ENCODE measurements at regions not wholly inside any gene's neighbourhood (a gene's known extent, or its start where the extent isn't known, plus 50 kb on each side); places are given as distances from the start of the nearest gene placed in this dataset.

DNA sequence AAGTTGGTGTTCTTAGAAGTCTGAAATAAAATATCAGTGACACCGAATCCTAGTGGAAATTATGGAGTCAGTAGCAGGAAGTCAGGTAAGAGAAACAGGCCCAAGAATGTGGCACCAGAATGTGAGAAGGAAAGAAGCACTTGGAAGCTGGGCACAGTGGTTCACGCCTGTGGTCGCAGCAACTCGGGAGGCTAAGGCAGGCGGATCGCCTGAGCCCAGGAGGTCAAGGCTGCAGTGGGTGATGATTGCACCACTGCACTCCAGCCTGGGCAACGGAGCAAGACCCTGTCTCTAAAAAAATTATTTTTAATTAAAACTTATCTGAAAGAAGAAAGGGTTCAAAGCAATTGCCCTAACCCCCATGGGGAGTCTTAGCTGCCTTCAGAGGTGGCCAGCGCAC is 268.3 kb upstream of the SALL3 start:
- no peak for ATAC-seq
- TF ChIP-seq ZFP3 (CRISPR knock-in tag; IDR thresholded peaks at IDR 0.05) (no peak), CSDC2 (CRISPR knock-in tag; IDR thresholded peaks at IDR 0.05) (no peak), ZNF8 (CRISPR knock-in tag; IDR thresholded peaks at IDR 0.05) (no peak)

DNA sequence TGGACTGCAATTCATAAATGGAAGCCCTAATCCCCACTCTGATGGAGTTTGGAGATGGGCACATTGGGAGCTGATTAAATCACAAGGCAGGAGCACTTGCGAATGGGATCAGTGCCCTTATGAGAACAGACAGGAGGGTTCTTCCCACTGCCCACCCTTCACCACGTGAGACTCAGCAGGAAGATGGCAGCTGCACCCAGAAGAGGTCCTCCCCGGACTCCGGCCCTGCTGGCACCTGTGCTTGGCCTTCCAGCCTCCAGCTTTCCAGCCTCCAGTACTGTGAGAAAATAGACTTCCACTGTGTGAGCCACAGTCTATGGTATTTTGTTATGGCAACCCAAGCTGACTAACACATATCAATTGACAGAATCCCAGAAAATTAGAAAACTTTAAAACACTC is 267.6 kb upstream of the SALL3 start:
- ATAC-seq = no peak
- TF ChIP-seq SNAI2 (CRISPR knock-in tag; IDR thresholded peaks at IDR 0.05) (no peak), ZC3H10 (CRISPR knock-in tag; IDR thresholded peaks at IDR 0.05) (no peak), ESRRG (CRISPR knock-in tag; IDR thresholded peaks at IDR 0.05) (no peak), RARB (CRISPR knock-in tag; IDR thresholded peaks at IDR 0.05) (no peak), ZNF565 (CRISPR knock-in tag; conservative IDR thresholded peaks at IDR 0.05; ENCODE audit: low read depth) (no peak), ZNF70 (CRISPR knock-in tag; IDR thresholded peaks at IDR 0.05) (no peak), TCF4 (CRISPR knock-in tag; IDR thresholded peaks at IDR 0.05; ENCODE audit: borderline replicate concordance) (no peak), CSDC2 (CRISPR knock-in tag; IDR thresholded peaks at IDR 0.05) (no peak)
- TF ChIP-seq, protein P1, sequence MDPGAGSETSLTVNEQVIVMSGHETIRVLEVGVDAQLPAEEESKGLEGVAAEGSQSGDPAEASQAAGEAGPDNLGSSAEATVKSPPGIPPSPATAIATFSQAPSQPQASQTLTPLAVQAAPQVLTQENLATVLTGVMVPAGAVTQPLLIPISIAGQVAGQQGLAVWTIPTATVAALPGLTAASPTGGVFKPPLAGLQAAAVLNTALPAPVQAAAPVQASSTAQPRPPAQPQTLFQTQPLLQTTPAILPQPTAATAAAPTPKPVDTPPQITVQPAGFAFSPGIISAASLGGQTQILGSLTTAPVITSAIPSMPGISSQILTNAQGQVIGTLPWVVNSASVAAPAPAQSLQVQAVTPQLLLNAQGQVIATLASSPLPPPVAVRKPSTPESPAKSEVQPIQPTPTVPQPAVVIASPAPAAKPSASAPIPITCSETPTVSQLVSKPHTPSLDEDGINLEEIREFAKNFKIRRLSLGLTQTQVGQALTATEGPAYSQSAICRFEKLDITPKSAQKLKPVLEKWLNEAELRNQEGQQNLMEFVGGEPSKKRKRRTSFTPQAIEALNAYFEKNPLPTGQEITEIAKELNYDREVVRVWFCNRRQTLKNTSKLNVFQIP (CRISPR knock-in tag; IDR thresholded peaks at IDR 0.05; ENCODE audit: borderline replicate concordance, low read depth) = no peak
- TF ChIP-seq, protein P2, sequence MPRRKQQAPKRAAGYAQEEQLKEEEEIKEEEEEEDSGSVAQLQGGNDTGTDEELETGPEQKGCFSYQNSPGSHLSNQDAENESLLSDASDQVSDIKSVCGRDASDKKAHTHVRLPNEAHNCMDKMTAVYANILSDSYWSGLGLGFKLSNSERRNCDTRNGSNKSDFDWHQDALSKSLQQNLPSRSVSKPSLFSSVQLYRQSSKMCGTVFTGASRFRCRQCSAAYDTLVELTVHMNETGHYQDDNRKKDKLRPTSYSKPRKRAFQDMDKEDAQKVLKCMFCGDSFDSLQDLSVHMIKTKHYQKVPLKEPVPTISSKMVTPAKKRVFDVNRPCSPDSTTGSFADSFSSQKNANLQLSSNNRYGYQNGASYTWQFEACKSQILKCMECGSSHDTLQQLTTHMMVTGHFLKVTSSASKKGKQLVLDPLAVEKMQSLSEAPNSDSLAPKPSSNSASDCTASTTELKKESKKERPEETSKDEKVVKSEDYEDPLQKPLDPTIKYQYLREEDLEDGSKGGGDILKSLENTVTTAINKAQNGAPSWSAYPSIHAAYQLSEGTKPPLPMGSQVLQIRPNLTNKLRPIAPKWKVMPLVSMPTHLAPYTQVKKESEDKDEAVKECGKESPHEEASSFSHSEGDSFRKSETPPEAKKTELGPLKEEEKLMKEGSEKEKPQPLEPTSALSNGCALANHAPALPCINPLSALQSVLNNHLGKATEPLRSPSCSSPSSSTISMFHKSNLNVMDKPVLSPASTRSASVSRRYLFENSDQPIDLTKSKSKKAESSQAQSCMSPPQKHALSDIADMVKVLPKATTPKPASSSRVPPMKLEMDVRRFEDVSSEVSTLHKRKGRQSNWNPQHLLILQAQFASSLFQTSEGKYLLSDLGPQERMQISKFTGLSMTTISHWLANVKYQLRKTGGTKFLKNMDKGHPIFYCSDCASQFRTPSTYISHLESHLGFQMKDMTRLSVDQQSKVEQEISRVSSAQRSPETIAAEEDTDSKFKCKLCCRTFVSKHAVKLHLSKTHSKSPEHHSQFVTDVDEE (CRISPR knock-in tag; IDR thresholded peaks at IDR 0.05) = no peak
- TF ChIP-seq, protein P3, sequence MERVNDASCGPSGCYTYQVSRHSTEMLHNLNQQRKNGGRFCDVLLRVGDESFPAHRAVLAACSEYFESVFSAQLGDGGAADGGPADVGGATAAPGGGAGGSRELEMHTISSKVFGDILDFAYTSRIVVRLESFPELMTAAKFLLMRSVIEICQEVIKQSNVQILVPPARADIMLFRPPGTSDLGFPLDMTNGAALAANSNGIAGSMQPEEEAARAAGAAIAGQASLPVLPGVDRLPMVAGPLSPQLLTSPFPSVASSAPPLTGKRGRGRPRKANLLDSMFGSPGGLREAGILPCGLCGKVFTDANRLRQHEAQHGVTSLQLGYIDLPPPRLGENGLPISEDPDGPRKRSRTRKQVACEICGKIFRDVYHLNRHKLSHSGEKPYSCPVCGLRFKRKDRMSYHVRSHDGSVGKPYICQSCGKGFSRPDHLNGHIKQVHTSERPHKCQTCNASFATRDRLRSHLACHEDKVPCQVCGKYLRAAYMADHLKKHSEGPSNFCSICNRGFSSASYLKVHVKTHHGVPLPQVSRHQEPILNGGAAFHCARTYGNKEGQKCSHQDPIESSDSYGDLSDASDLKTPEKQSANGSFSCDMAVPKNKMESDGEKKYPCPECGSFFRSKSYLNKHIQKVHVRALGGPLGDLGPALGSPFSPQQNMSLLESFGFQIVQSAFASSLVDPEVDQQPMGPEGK (CRISPR knock-in tag; IDR thresholded peaks at IDR 0.05; ENCODE audit: borderline replicate concordance) = no peak

DNA sequence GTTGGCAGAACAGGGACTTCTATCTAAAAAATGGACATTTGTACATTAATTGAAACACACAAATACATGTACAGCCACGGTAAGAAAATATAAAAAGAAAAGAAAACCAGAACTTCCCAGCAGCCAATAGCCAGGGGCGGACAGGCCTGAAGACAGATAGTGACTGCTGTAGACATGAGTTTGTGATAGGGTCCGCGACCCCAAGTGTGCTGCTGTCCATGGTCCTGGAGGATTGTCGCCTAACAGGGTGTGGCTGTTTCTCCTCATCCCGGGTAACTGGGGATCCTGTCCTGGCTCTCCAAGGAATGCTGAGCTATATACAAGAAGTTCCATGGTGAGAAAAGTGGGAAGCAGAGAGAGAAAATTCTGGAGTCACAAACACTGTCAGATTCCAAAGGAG is 266.5 kb upstream of the SALL3 start:
- no peak for ATAC-seq
- TF ChIP-seq ZNF70 (CRISPR knock-in tag; IDR thresholded peaks at IDR 0.05) (no peak), PPARA (CRISPR knock-in tag; IDR thresholded peaks at IDR 0.05; ENCODE audit: borderline replicate concordance) (no peak), ZFP3 (CRISPR knock-in tag; IDR thresholded peaks at IDR 0.05) (no peak), GLIS3 (CRISPR knock-in tag; IDR thresholded peaks at IDR 0.05) (no peak)
- TF ChIP-seq, protein P4, sequence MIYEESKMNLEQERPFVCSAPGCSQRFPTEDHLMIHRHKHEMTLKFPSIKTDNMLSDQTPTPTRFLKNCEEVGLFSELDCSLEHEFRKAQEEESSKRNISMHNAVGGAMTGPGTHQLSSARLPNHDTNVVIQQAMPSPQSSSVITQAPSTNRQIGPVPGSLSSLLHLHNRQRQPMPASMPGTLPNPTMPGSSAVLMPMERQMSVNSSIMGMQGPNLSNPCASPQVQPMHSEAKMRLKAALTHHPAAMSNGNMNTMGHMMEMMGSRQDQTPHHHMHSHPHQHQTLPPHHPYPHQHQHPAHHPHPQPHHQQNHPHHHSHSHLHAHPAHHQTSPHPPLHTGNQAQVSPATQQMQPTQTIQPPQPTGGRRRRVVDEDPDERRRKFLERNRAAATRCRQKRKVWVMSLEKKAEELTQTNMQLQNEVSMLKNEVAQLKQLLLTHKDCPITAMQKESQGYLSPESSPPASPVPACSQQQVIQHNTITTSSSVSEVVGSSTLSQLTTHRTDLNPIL (CRISPR knock-in tag; IDR thresholded peaks at IDR 0.05; ENCODE audit: low read depth) = no peak

DNA sequence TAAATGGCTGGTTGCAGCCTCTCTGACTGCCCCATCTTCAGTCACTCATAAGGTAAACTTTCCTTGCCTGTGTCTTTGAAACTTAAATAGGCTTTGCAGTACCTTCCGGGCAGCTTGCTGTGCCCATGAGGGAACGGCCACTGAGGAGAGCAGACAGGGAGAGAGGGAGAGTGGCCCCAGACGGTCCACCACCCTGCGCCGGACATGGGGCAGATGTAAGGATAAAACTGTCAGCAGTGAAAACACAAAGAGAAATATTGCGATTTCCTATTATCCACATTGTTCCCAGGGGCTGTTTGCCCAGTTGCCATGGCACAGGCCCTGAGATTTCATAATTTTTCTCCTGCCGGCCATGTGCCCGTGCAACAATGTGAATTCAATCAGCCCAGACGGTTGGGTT is 265.9 kb upstream of the SALL3 start:
- no peak for TF ChIP-seq ZC3H10 (CRISPR knock-in tag; IDR thresholded peaks at IDR 0.05)
- no peak for TF ChIP-seq ZNF565 (CRISPR knock-in tag; conservative IDR thresholded peaks at IDR 0.05; ENCODE audit: low read depth)
- no peak for TF ChIP-seq ISL1 (CRISPR knock-in tag; IDR thresholded peaks at IDR 0.05)
- ATAC-seq = no peak

DNA sequence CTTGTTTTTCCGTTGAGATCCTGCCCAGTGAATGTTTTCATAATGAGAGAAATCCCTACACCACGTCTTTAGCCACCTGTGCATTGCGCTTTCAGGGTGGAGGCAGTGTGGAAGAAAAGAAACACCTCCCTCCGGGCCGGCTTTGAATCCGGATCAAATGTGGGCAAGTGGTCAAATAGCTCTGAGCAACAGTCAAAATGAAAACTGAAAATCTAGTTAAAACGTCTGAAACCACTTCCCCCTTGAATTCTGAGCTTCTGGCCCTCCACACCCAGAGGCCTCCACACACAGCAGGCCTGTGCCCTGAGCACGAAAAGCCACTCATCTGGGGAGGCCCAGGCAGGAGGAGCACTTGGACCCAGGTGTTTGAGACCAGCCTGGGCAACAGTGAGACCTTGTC is 263.6 kb upstream of the SALL3 start:
- ATAC-seq = no peak
- TF ChIP-seq BACH2 (CRISPR knock-in tag; IDR thresholded peaks at IDR 0.05; ENCODE audit: borderline replicate concordance) (no peak), ZNF8 (CRISPR knock-in tag; IDR thresholded peaks at IDR 0.05) (no peak), CSDC2 (CRISPR knock-in tag; IDR thresholded peaks at IDR 0.05) (no peak), ISL1 (CRISPR knock-in tag; IDR thresholded peaks at IDR 0.05) (no peak), ZNF70 (CRISPR knock-in tag; IDR thresholded peaks at IDR 0.05) (no peak), RARB (CRISPR knock-in tag; IDR thresholded peaks at IDR 0.05) (no peak), GLIS3 (CRISPR knock-in tag; IDR thresholded peaks at IDR 0.05) (no peak), ZFP30 (CRISPR knock-in tag; IDR thresholded peaks at IDR 0.05) (no peak), PPARA (CRISPR knock-in tag; IDR thresholded peaks at IDR 0.05; ENCODE audit: borderline replicate concordance) (no peak), ARNTL (CRISPR knock-in tag; IDR thresholded peaks at IDR 0.05; ENCODE audit: borderline replicate concordance, low read depth) (no peak), ZNF565 (CRISPR knock-in tag; conservative IDR thresholded peaks at IDR 0.05; ENCODE audit: low read depth) (no peak), TCF4 (CRISPR knock-in tag; IDR thresholded peaks at IDR 0.05; ENCODE audit: borderline replicate concordance) (no peak), OSR1 (CRISPR knock-in tag; IDR thresholded peaks at IDR 0.05) (no peak)
- TF ChIP-seq, protein P1 (CRISPR knock-in tag; IDR thresholded peaks at IDR 0.05; ENCODE audit: borderline replicate concordance, low read depth) = no peak
- TF ChIP-seq, protein P2 (CRISPR knock-in tag; IDR thresholded peaks at IDR 0.05) = no peak
